GM12892 (cell line): ENCODE measurements at regions not wholly inside any gene's neighbourhood (a gene's known extent, or its start where the extent isn't known, plus 50 kb on each side); places are given as distances from the start of the nearest gene placed in this dataset.

ENCODE experiments used
- DNase-seq: peaks from one replicate; pipeline ENCODE4 v3.0.0; 2011; ENCODE audit not compliant: insufficient read length
- FAIRE-seq: peaks from 2 replicates; lab custom pipeline; 2011; peaks lifted over from hg19 to GRCh38; lab: Jason Lieb, UNC
- POLR2A ChIP-seq: IDR thresholded peaks from 2 replicates; pipeline ENCODE4 v1.6.1; 2011; ENCODE audit warnings: low read depth, low read length, control low read depth
- POLR2AphosphoS5 ChIP-seq: IDR thresholded peaks from 2 replicates; pipeline ENCODE4 v1.6.1; 2011; ENCODE audit warnings: low read depth, low read length, control low read depth
- TAF1 ChIP-seq: IDR thresholded peaks from 2 replicates; pipeline ENCODE4 v1.6.1; 2011; ENCODE audit warnings: low read depth, mild to moderate bottlenecking, control low read depth, low read length, borderline replicate concordance

GRCh38 chr5:96017951-96018350, 56.3 kb upstream of the ELL2 start:
- FAIRE-seq: peak; percentile 30
- DNase-seq: no peak
- TF ChIP-seq TAF1 (no peak), POLR2AphosphoS5 (no peak), POLR2A (no peak)

GRCh38 chr5:96016216-96016615, 54.6 kb upstream of the ELL2 start:
- no peak for DNase-seq
- TF ChIP-seq POLR2AphosphoS5: no peak
- no peak for TF ChIP-seq TAF1
- no peak for TF ChIP-seq POLR2A
- FAIRE-seq: peak; percentile 14

GRCh38 chr5:96015709-96016108, 54.1 kb upstream of the ELL2 start:
- DNase-seq (no peak), FAIRE-seq (no peak)
- TF ChIP-seq POLR2A: no peak
- TF ChIP-seq TAF1: no peak
- TF ChIP-seq POLR2AphosphoS5: no peak

GRCh38 chr5:96014395-96014794, 52.7 kb upstream of the ELL2 start:
- DNase-seq: no peak
- TF ChIP-seq POLR2AphosphoS5 (no peak), TAF1 (no peak), POLR2A (no peak)
- no peak for FAIRE-seq

GRCh38 chr5:96013254-96013653, 51.6 kb upstream of the ELL2 start:
- no peak for DNase-seq
- FAIRE-seq: no peak
- TF ChIP-seq POLR2AphosphoS5 (no peak), TAF1 (no peak), POLR2A (no peak)

- no peak for DNase-seq
- no peak for TF ChIP-seq POLR2A
- TF ChIP-seq TAF1: no peak
- no peak for TF ChIP-seq POLR2AphosphoS5
- FAIRE-seq: no peak
These were observed 50.7 kb upstream of the ELL2 start for GRCh38 chr5:96012399-96012798.
